Natural killer cell treated with Interleukin-12 subunit alpha and Interleukin-12 subunit beta and Interleukin-15 and Interleukin-18, amount 100 ng/mL, for 72 hours (primary cell): ENCODE measurements at regions not wholly inside any gene's neighbourhood (a gene's known extent, or its start where the extent isn't known, plus 50 kb on each side); places are given as distances from the start of the nearest gene placed in this dataset.

ENCODE experiments used
- ATAC-seq, 2 donors: fragments of 150-1000 bp; cut with Tn5 transposase in 1 of 2; sonication (Bioruptor Pico), chemical (Tn5 transposase) in 1 of 2; 2 replicates each; pipeline ENCODE4 v1.10.0; 2021
- DNase-seq: peaks from one replicate; pipeline ENCODE4 v3.0.0; 2022; ENCODE audit warnings: low spot score
- H3K27ac Mint-ChIP-seq, 2 donors: 1 replicate in 1 of 2; 2 replicates in 1 of 2; pipeline ENCODE4 v1.8.0; 2022; ENCODE audit warnings: mixed read lengths in 2 of 2, mild to moderate bottlenecking in 1 of 2, moderate library complexity in 1 of 2
- H3K27me3 Mint-ChIP-seq, 2 donors: 1 replicate in 1 of 2; 2 replicates in 1 of 2; pipeline ENCODE4 v1.8.0; 2022; ENCODE audit warnings: mixed read lengths in 2 of 2
- H3K36me3 Mint-ChIP-seq: one replicate; pipeline ENCODE4 v1.8.0; 2022; ENCODE audit warnings: mixed read lengths
- H3K4me1 Mint-ChIP-seq, 2 donors: 1 replicate in 1 of 2; 2 replicates in 1 of 2; pipeline ENCODE4 v1.8.0; 2022; ENCODE audit warnings: low read depth in 2 of 2, mixed read lengths in 2 of 2, mild to moderate bottlenecking in 1 of 2
- H3K4me3 Mint-ChIP-seq: one replicate; pipeline ENCODE4 v1.8.0; 2022; ENCODE audit warnings: mixed read lengths
- H3K9me3 Mint-ChIP-seq: 2 replicates; pipeline ENCODE4 v1.8.0; 2022; ENCODE audit warnings: mixed read lengths

DNA sequence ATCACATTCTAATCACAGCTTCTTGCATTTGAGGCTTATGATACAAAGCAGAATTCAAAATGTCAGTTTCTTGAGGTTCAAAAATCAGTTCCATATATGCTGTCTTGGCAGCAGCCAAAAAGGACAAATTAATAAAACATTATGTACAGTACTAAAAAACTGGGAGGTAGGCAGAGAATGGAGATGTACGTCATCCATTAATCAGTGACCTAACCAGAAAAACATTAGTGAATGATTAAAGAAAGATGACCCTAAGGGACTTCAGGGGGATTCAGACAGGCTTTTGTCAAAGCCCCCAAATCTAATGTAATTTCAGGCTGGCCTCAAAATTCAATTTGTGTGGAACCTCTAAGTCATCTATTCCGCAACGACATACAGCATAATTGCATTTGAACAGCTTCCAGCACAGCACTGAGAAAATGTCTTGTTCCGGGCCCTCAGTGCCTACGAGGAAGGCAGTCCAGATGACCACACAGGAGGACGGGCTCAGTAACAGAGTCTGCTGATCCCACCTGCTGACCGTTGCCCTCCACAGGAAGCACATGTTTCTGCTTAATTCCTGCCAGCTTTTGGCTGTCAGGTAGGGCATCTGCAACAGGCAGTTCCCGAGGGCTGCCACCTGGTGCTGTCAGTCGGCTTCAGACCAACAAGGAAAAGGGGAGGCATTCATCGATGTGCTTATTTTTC is 83.8 kb upstream of the HHIP start:
- H3K4me3 Mint-ChIP-seq, result no peak overlapping the region
- no peaks in the 10 kb centered on the region for H3K9me3 Mint-ChIP-seq
- H3K27me3 Mint-ChIP-seq, result no peaks in the 10 kb centered on the region
- H3K36me3 Mint-ChIP-seq, result no peaks in the 10 kb centered on the region
- DNase-seq, result no peak
- H3K27ac Mint-ChIP-seq, result no peak overlapping the region
- no peak for ATAC-seq
- H3K4me1 Mint-ChIP-seq, result no peaks in the 10 kb centered on the region

- DNase-seq (no peak), ATAC-seq (no peak)
- Mint-ChIP-seq H3K9me3 (peaks cover 4% of the 10 kb centered on the region), H3K4me1 (no peaks in the 10 kb centered on the region), H3K27me3 (no peaks in the 10 kb centered on the region), H3K4me3 (no peak overlapping the region), H3K36me3 (no peaks in the 10 kb centered on the region), H3K27ac (no peak overlapping the region)
Measured at GRCh38 chr4:144564358-144564757, 81.6 kb upstream of the HHIP start.

- Mint-ChIP-seq H3K9me3 (peaks cover 4% of the 10 kb centered on the region), H3K4me3 (no peak overlapping the region), H3K27me3 (no peaks in the 10 kb centered on the region), H3K27ac (no peak overlapping the region), H3K36me3 (no peaks in the 10 kb centered on the region), H3K4me1 (no peaks in the 10 kb centered on the region)
- ATAC-seq (no peak), DNase-seq (no peak)
Measured at GRCh38 chr4:144565527-144566195, 80.3 kb upstream of the HHIP start.

GRCh38 chr4:144572660-144573059 is 73.3 kb upstream of the HHIP start:
- Mint-ChIP-seq H3K9me3 (peaks cover 4% of the 10 kb centered on the region), H3K36me3 (no peaks in the 10 kb centered on the region), H3K4me1 (no peaks in the 10 kb centered on the region), H3K27me3 (no peaks in the 10 kb centered on the region), H3K27ac (no peak overlapping the region), H3K4me3 (no peak overlapping the region)
- ATAC-seq, result no peak
- DNase-seq, result no peak

DNA sequence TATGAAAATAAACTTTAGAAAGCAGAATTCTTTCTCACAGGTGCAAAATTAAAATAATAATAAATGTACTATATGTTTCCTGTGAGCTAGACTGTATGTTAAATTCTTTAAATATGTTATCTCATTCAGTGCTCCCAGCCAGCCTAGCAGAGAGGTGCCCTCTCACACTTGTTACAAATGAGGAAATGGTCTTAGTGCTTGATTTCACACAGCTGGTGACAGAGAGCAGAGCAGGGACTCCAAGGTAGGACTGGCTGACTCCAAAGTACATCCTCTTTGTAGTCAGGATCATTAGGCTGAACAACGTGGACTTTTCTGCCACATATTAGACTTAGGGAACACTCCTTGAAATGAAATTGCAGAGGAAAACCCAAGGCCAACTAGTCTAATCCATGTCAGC is 72.0 kb upstream of the HHIP start:
- Mint-ChIP-seq H3K27me3 (no peaks in the 10 kb centered on the region), H3K9me3 (no peaks in the 10 kb centered on the region), H3K4me3 (no peak overlapping the region), H3K4me1 (no peaks in the 10 kb centered on the region), H3K27ac (no peak overlapping the region), H3K36me3 (no peaks in the 10 kb centered on the region)
- ATAC-seq (no peak), DNase-seq (no peak)

DNA sequence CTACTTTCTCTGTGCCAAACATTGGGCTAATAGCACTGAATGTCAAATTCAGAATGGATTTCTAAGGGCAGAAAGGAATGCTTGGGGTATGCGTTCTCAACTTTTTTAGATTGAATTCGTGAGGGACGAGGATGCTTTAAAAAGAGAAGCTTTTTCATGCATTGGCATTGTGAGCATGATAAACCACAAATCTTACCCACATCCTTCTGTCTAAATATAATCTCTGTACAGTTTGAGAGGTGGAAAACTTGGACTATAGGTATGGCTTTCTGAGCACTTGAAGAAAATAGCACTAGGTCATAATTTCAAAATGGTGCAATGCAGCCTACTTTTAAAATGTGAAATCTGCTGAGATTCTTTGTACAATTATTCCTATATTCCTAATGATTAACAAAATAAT is 71.4 kb upstream of the HHIP start:
- ATAC-seq (no peak), DNase-seq (no peak)
- H3K4me1 Mint-ChIP-seq, result no peaks in the 10 kb centered on the region
- no peak overlapping the region for H3K4me3 Mint-ChIP-seq
- no peaks in the 10 kb centered on the region for H3K9me3 Mint-ChIP-seq
- no peak overlapping the region for H3K27ac Mint-ChIP-seq
- no peaks in the 10 kb centered on the region for H3K27me3 Mint-ChIP-seq
- H3K36me3 Mint-ChIP-seq, result no peaks in the 10 kb centered on the region

DNA sequence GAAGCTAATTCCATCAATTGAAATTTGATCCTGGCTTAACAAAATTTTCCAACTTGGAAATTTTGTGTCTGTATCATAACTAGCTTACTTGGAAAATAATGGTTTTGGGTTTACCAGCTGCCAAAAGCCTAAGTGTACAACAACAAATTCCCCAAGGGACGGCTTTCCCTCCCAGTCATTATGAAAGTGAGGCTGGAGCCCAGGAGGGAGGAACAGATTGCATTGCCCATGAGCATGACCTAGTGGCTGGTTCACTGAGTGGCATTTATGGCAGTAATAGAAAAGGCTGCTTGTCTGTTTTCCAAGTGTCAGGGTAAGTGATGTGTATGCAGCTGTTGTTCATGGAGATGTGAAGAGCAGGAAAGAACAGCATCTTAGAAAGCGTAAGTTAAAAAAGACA is 70.8 kb upstream of the HHIP start:
- Mint-ChIP-seq H3K27me3 (no peaks in the 10 kb centered on the region), H3K4me3 (no peak overlapping the region), H3K9me3 (no peaks in the 10 kb centered on the region), H3K27ac (no peak overlapping the region), H3K36me3 (no peaks in the 10 kb centered on the region), H3K4me1 (no peaks in the 10 kb centered on the region)
- DNase-seq (no peak), ATAC-seq (no peak)

DNA sequence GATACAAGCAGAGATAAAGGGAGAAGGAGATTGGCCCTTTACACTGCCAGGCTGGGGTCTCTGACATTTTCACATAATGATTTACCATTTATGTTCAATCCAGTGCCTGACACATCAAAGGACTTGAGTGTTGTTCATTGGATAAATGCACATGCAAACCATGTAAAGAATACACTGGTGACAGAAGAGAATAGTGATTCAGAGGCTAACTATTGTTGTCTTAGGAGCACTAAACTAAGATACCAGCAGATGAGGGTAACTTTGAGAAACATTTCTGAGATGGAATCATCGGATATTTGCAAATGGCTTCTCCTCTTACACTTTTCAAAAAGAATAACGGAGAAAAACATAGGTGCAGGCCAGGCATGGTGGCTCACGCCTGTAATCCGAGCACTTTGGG is 67.3 kb upstream of the HHIP start:
- DNase-seq, result no peak
- no peak overlapping the region for H3K27ac Mint-ChIP-seq
- H3K36me3 Mint-ChIP-seq, result no peaks in the 10 kb centered on the region
- H3K27me3 Mint-ChIP-seq, result no peaks in the 10 kb centered on the region
- H3K4me1 Mint-ChIP-seq, result no peaks in the 10 kb centered on the region
- no peak for ATAC-seq
- H3K9me3 Mint-ChIP-seq, result no peaks in the 10 kb centered on the region
- H3K4me3 Mint-ChIP-seq, result no peak overlapping the region

GRCh38 chr4:144579411-144580030 is 66.4 kb upstream of the HHIP start:
- DNase-seq (no peak), ATAC-seq (no peak)
- Mint-ChIP-seq H3K36me3 (no peaks in the 10 kb centered on the region), H3K27me3 (no peaks in the 10 kb centered on the region), H3K4me1 (no peaks in the 10 kb centered on the region), H3K4me3 (no peak overlapping the region), H3K9me3 (no peaks in the 10 kb centered on the region), H3K27ac (no peak overlapping the region)

DNA sequence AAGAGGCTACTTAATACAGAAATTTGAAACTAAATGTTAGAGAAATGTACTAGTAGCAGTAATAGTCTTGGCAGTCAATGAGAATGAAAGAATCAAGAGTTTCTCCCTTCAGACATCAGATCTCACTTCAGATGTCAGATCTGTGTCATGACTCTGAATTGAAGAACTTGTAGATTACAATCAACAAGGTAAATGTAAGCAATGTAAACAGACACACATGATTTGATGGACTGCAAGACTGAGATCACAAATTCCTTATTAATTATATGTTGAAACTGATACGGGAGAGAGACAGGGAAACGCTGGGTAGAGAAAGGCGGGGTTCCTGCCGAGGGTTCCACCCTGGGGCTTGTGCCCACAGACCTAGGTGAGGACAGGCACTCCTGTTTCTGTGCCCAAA is 65.5 kb upstream of the HHIP start:
- DNase-seq (no peak), ATAC-seq (no peak)
- peaks cover 3% of the 10 kb centered on the region for H3K9me3 Mint-ChIP-seq
- no peaks in the 10 kb centered on the region for H3K36me3 Mint-ChIP-seq
- H3K4me3 Mint-ChIP-seq, result no peak overlapping the region
- no peaks in the 10 kb centered on the region for H3K4me1 Mint-ChIP-seq
- H3K27me3 Mint-ChIP-seq, result no peaks in the 10 kb centered on the region
- no peak overlapping the region for H3K27ac Mint-ChIP-seq

GRCh38 chr4:144582105-144582850 is 63.7 kb upstream of the HHIP start:
- ATAC-seq, result no peak

DNA sequence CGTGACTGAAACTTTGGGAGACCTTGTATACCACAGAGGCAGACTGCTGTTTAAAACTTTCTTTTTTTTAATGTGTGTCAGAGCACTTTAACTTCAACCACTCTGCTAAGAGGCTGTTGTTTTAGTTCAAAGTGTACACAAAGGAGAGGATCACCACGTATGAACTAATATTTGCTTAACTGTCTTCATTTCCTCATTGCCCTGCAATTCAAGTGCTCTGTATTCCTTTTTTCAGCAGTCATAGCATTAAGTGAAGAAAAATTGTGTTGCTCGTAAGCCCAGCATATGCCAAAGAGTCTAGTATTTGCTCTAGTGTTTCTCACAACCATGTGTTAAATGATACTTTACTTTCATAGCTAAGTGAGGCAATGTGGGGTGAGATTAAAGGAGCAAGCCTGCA is 63.0 kb upstream of the HHIP start:
- ATAC-seq, result no peak
- no peak overlapping the region for H3K27ac Mint-ChIP-seq
- H3K36me3 Mint-ChIP-seq, result peaks cover 6% of the 10 kb centered on the region
- H3K4me1 Mint-ChIP-seq, result no peaks in the 10 kb centered on the region
- DNase-seq, result no peak
- H3K9me3 Mint-ChIP-seq, result peaks cover 8% of the 10 kb centered on the region
- H3K27me3 Mint-ChIP-seq, result no peaks in the 10 kb centered on the region
- H3K4me3 Mint-ChIP-seq, result no peak overlapping the region

More at GRCh38 chr4:144582105-144582850, 63.7 kb upstream of the HHIP start:
- H3K36me3 Mint-ChIP-seq, result peaks cover under 1% of the 10 kb centered on the region
- H3K9me3 Mint-ChIP-seq, result peaks cover 3% of the 10 kb centered on the region
- no peak overlapping the region for H3K27ac Mint-ChIP-seq
- H3K27me3 Mint-ChIP-seq, result no peaks in the 10 kb centered on the region
- no peaks in the 10 kb centered on the region for H3K4me1 Mint-ChIP-seq
- H3K4me3 Mint-ChIP-seq, result no peak overlapping the region
- DNase-seq, result no peak

- ATAC-seq, result no peak
Measured at GRCh38 chr4:144583658-144584057, 62.3 kb upstream of the HHIP start.

DNA sequence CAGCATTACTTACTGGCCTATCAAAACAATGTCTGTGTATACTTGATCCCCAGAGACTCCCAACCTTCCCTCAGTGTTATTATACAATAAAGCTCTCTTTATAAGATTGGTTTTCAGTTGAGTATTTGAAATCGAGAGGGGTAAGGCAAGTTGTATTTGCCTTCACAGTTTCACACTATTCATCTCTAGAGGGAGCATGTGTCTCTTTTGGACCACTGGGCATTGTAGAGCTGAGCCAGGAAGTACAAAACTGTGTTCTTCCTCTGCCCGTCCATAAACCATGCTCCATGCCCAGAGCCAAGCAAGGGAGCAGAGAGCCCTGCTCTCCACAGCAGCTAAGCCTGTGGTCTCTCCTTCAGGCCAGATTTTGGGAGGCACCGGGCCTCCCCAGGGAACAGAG is 61.5 kb upstream of the HHIP start:
- Mint-ChIP-seq H3K27me3 (no peaks in the 10 kb centered on the region), H3K9me3 (peaks cover 8% of the 10 kb centered on the region), H3K4me3 (no peak overlapping the region), H3K27ac (no peak overlapping the region), H3K36me3 (peaks cover 6% of the 10 kb centered on the region), H3K4me1 (no peaks in the 10 kb centered on the region)
- ATAC-seq (no peak), DNase-seq (no peak)

More at GRCh38 chr4:144583658-144584057, 62.3 kb upstream of the HHIP start:
- Mint-ChIP-seq H3K36me3 (peaks cover 6% of the 10 kb centered on the region), H3K4me1 (no peaks in the 10 kb centered on the region), H3K27me3 (no peaks in the 10 kb centered on the region), H3K4me3 (no peak overlapping the region), H3K27ac (no peak overlapping the region), H3K9me3 (peaks cover 8% of the 10 kb centered on the region)
- DNase-seq, result no peak
